ENCODE measurements at regions not wholly inside any gene's neighbourhood (a gene's known extent, or its start where the extent isn't known, plus 50 kb on each side); places are given as distances from the start of the nearest gene placed in this dataset.

DNA sequence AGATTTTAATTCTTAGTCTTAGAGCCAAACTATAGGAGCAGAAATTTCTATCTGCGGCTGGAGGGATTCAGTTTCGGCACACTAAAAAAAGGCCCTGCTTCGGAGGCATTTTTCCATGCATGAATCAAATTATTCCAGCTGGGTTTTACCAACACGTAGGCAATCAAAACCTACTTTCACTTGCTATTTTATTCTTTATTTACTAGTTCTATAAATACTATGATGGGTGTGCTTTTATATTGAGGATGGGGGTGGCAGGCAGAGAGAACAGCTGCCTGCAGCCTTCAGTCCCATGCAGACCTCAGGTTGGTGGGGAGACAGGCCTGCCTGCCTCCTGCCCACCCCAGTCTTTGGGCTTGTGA lies 609.8 kb downstream of the BCOR start:
- CTCF ChIA-PET, result no interaction called here
- 38% methylated on average over 4 of the region's 4 CpGs for WGBS (ENCODE audit: low lambda C conversion rate)
- H3K4me1 ChIP-seq (ENCODE audit: control insufficient read depth in 1 of 2, insufficient read depth in 2 of 2, low read depth in 1 of 2, low read length in 1 of 2), result no peaks in the 10 kb centered on the region; a peak in 1 of 4 replicates

GRCh38 chrX:39491548-39492297 lies 606.0 kb downstream of the BCOR start:
- Histone ChIP-seq H4K20me1 (ENCODE audit: insufficient read depth) (no peaks in the 10 kb centered on the region), H3K4me3 (ENCODE audit: low read depth in 2 of 2, low read length in 1 of 2) (no peak overlapping the region), H3K27ac (ENCODE audit: low read depth in 2 of 2, low read length in 1 of 2) (no peak overlapping the region), H2AFZ (ENCODE audit: low read depth) (no peak overlapping the region), H3K4me1 (ENCODE audit: control insufficient read depth in 1 of 2, insufficient read depth in 2 of 2, low read depth in 1 of 2, low read length in 1 of 2) (no peaks in the 10 kb centered on the region; a peak in 1 of 4 replicates), H3F3A (replicated peaks; ENCODE audit: insufficient read depth) (no peaks in the 10 kb centered on the region), H3K27me3 (ENCODE audit: insufficient read depth) (peaks cover 8% of the 10 kb centered on the region; the same call in 1 of the 2 replicates), H3K9me2 (no peaks in the 10 kb centered on the region), H3K36me3 (replicated peaks in 1 of 2; ENCODE audit: control insufficient read depth in 1 of 2, insufficient read depth in 2 of 2, low read length in 1 of 2) (no peaks in the 10 kb centered on the region), H3K9me3 (no peaks in the 10 kb centered on the region), H3K4me2 (no peak overlapping the region), H3K9ac (no peak overlapping the region), H3K79me2 (ENCODE audit: insufficient read depth) (no peaks in the 10 kb centered on the region)
- TF ChIP-seq YY1 (IDR thresholded peaks at IDR 0.05; ENCODE audit: low read depth) (no peak), JUND (IDR thresholded peaks at IDR 0.05) (no peak), MAX (IDR thresholded peaks at IDR 0.05; ENCODE audit: low read depth) (no peak), TEAD4 (IDR thresholded peaks at IDR 0.05; ENCODE audit: borderline replicate concordance, insufficient read depth) (no peak)
- 32% methylated on average over 10 of the region's 10 CpGs for WGBS (ENCODE audit: low lambda C conversion rate)
- ChIA-PET POLR2A (no interaction called here), CTCF (no interaction called here)
- no peak for DNase-seq

More for the DNA sequence above, 609.8 kb downstream of the BCOR start:
- Histone ChIP-seq H3F3A (replicated peaks; ENCODE audit: insufficient read depth) (no peaks in the 10 kb centered on the region), H3K4me2 (no peak overlapping the region), H3K36me3 (replicated peaks in 1 of 2; ENCODE audit: control insufficient read depth in 1 of 2, insufficient read depth in 2 of 2, low read length in 1 of 2) (no peaks in the 10 kb centered on the region), H3K27ac (ENCODE audit: low read depth in 2 of 2, low read length in 1 of 2) (no peak overlapping the region), H3K4me3 (ENCODE audit: low read depth in 2 of 2, low read length in 1 of 2) (no peak overlapping the region), H2AFZ (ENCODE audit: low read depth) (no peak overlapping the region), H3K9me2 (no peaks in the 10 kb centered on the region), H3K9me3 (no peaks in the 10 kb centered on the region), H3K27me3 (ENCODE audit: insufficient read depth) (peaks cover 20% of the 10 kb centered on the region; the same call in 1 of the 2 replicates), H3K9ac (no peak overlapping the region), H3K79me2 (ENCODE audit: insufficient read depth) (no peaks in the 10 kb centered on the region), H4K20me1 (ENCODE audit: insufficient read depth) (no peaks in the 10 kb centered on the region)
- DNase-seq, result no peak
- no peak for TF ChIP-seq CTCF (IDR thresholded peaks at IDR 0.05)
- POLR2A ChIA-PET, result no interaction called here

DNA sequence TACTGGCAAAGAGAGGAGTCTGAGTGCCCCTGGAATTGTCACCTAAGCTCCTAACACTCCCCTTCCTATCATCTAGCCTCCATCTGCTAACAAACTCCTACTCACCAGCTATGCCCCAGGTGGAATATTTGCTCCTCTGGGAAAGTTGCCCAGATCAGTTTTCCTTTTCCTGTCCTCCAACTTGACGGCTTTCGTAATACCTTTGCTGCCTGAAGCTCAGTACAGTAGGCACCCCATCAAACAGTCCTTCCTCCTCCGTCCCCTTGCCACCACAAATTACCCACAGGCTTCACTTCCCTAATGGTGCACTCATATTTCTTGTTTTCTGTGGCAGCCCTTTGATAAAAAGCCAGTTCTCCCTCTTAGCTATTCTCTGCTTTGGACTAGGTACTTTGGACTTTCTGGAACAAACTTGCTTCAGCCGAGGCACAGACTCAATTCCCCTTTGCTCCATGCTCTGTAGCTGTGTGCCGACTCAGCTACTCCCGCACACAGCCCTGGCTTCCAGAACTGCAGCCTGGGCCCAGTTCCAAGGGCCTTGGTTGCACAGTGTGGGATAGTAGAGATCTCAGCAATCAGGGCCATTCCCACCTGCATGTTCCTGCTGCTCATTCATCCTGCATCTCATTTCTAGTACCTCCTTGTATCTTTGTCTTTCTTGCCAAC lies 605.1 kb downstream of the BCOR start:
- Histone ChIP-seq H2AFZ (ENCODE audit: low read depth) (no peak overlapping the region), H3K27me3 (ENCODE audit: insufficient read depth) (peaks cover 8% of the 10 kb centered on the region; the same call in 1 of the 2 replicates), H3K9me3 (no peaks in the 10 kb centered on the region), H3K9ac (no peak overlapping the region), H3K36me3 (replicated peaks in 1 of 2; ENCODE audit: control insufficient read depth in 1 of 2, insufficient read depth in 2 of 2, low read length in 1 of 2) (no peaks in the 10 kb centered on the region), H3K27ac (ENCODE audit: low read depth in 2 of 2, low read length in 1 of 2) (no peak overlapping the region), H3K9me2 (no peaks in the 10 kb centered on the region), H3K79me2 (ENCODE audit: insufficient read depth) (no peaks in the 10 kb centered on the region), H3F3A (replicated peaks; ENCODE audit: insufficient read depth) (no peaks in the 10 kb centered on the region), H3K4me3 (ENCODE audit: low read depth in 2 of 2, low read length in 1 of 2) (no peak overlapping the region), H3K4me1 (ENCODE audit: control insufficient read depth in 1 of 2, insufficient read depth in 2 of 2, low read depth in 1 of 2, low read length in 1 of 2) (no peaks in the 10 kb centered on the region; a peak in 1 of 4 replicates), H3K4me2 (no peak overlapping the region), H4K20me1 (ENCODE audit: insufficient read depth) (no peaks in the 10 kb centered on the region)
- ChIA-PET POLR2A (no interaction called here), CTCF (no interaction called here)
- WGBS (ENCODE audit: low lambda C conversion rate), result 39% methylated on average over 6 of the region's 6 CpGs
- no peak for DNase-seq
- TF ChIP-seq MEF2A (IDR thresholded peaks at IDR 0.05; ENCODE audit: borderline replicate concordance, low read depth) (no peak), EP300 (IDR thresholded peaks at IDR 0.05; ENCODE audit: borderline replicate concordance in 1 of 2, low read depth in 1 of 2, low read length in 1 of 2) (no peak), FOXJ3 (CRISPR knock-in tag; IDR thresholded peaks at IDR 0.05) (no peak), RFX5 (IDR thresholded peaks at IDR 0.05; ENCODE audit: low read length) (no peak), YY1 (IDR thresholded peaks at IDR 0.05; ENCODE audit: low read depth) (no peak), RCOR1 (IDR thresholded peaks at IDR 0.05; ENCODE audit: low read length) (no peak), NRF1 (IDR thresholded peaks at IDR 0.05; ENCODE audit: low read depth, low read length) (no peak), FOXM1 (IDR thresholded peaks at IDR 0.05; ENCODE audit: low read depth) (no peak), SMC3 (IDR thresholded peaks at IDR 0.05; ENCODE audit: low read depth, low read length) (no peak)
- TF ChIP-seq, protein P1, sequence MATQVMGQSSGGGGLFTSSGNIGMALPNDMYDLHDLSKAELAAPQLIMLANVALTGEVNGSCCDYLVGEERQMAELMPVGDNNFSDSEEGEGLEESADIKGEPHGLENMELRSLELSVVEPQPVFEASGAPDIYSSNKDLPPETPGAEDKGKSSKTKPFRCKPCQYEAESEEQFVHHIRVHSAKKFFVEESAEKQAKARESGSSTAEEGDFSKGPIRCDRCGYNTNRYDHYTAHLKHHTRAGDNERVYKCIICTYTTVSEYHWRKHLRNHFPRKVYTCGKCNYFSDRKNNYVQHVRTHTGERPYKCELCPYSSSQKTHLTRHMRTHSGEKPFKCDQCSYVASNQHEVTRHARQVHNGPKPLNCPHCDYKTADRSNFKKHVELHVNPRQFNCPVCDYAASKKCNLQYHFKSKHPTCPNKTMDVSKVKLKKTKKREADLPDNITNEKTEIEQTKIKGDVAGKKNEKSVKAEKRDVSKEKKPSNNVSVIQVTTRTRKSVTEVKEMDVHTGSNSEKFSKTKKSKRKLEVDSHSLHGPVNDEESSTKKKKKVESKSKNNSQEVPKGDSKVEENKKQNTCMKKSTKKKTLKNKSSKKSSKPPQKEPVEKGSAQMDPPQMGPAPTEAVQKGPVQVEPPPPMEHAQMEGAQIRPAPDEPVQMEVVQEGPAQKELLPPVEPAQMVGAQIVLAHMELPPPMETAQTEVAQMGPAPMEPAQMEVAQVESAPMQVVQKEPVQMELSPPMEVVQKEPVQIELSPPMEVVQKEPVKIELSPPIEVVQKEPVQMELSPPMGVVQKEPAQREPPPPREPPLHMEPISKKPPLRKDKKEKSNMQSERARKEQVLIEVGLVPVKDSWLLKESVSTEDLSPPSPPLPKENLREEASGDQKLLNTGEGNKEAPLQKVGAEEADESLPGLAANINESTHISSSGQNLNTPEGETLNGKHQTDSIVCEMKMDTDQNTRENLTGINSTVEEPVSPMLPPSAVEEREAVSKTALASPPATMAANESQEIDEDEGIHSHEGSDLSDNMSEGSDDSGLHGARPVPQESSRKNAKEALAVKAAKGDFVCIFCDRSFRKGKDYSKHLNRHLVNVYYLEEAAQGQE (IDR thresholded peaks at IDR 0.05; ENCODE audit: low read depth, low read length), result no peak
